Activated CD8-positive, alpha-beta T cell treated with anti-CD3 and anti-CD28 coated beads, Interleukin-2, amount 10 ng/mL, durations not matched to agents 7 days and 5 days (primary cell): ENCODE measurements at regions not wholly inside any gene's neighbourhood (a gene's known extent, or its start where the extent isn't known, plus 50 kb on each side); places are given as distances from the start of the nearest gene placed in this dataset.

Experiments
- ATAC-seq: fragments of 150-1000 bp; cut with Tn5 transposase; one replicate; pipeline ENCODE4 v1.10.0; 2021; ENCODE audit warnings: moderate library complexity
- CTCF ChIA-PET: fragments of 350-600 bp; sonication (Branson Sonifier 250); formaldehyde crosslinking; loops from one replicate; lab custom pipeline; 2021; ENCODE audit warnings: antibody characterized with exemption; lab: Charles Lee
- POLR2A ChIA-PET: fragments of 350-600 bp; sonication (Branson Sonifier 250); formaldehyde crosslinking; loops from one replicate; lab custom pipeline; 2021; ENCODE audit warnings: antibody characterized with exemption; lab: Charles Lee
- DNase-seq: peaks from one replicate; pipeline ENCODE4 v3.0.0-alpha.2; 2020
- H3K27ac Mint-ChIP-seq: one replicate; pipeline ENCODE4 v1.8.0; 2021; ENCODE audit warnings: mild to moderate bottlenecking, mixed read lengths
- H3K27me3 Mint-ChIP-seq: one replicate; pipeline ENCODE4 v1.8.0; 2021; ENCODE audit warnings: low read depth, mixed read lengths
- H3K36me3 Mint-ChIP-seq: one replicate; pipeline ENCODE4 v1.8.0; 2021; ENCODE audit warnings: low read depth, mixed read lengths
- H3K4me1 Mint-ChIP-seq: one replicate; pipeline ENCODE4 v1.8.0; 2021; ENCODE audit warnings: low read depth, mixed read lengths
- H3K4me3 Mint-ChIP-seq: one replicate; pipeline ENCODE4 v1.8.0; 2021; ENCODE audit warnings: mild to moderate bottlenecking, mixed read lengths
- H3K9me3 Mint-ChIP-seq: one replicate; pipeline ENCODE4 v1.8.0; 2022; ENCODE audit warnings: mixed read lengths; ENCODE audit not compliant: insufficient read depth

GRCh38 chrX:5632061-5632614 is 596.5 kb downstream of the NLGN4X start:
- no peaks in the 10 kb centered on the region for H3K36me3 Mint-ChIP-seq
- no peak for ATAC-seq
- no peak overlapping the region for H3K4me3 Mint-ChIP-seq
- H3K27ac Mint-ChIP-seq = no peak overlapping the region
- H3K9me3 Mint-ChIP-seq = peaks cover 8% of the 10 kb centered on the region
- POLR2A ChIA-PET = no interaction called here
- no peak for DNase-seq
- no peaks in the 10 kb centered on the region for H3K27me3 Mint-ChIP-seq
- no peaks in the 10 kb centered on the region for H3K4me1 Mint-ChIP-seq
- CTCF ChIA-PET = no interaction called here

- no peaks in the 10 kb centered on the region for H3K36me3 Mint-ChIP-seq
Measured at GRCh38 chrX:5617666-5618065, 611.0 kb downstream of the NLGN4X start.

GRCh38 chrX:5595570-5595969 is 633.1 kb downstream of the NLGN4X start:
- Mint-ChIP-seq H3K4me1 (no peaks in the 10 kb centered on the region), H3K27me3 (no peaks in the 10 kb centered on the region), H3K9me3 (peaks cover under 1% of the 10 kb centered on the region), H3K36me3 (no peaks in the 10 kb centered on the region), H3K27ac (no peak overlapping the region), H3K4me3 (no peak overlapping the region)
- no peak for DNase-seq
- ATAC-seq = no peak
- ChIA-PET POLR2A (no interaction called here), CTCF (no interaction called here)

More at GRCh38 chrX:5617666-5618065, 611.0 kb downstream of the NLGN4X start:
- DNase-seq (no peak), ATAC-seq (no peak)
- Mint-ChIP-seq H3K9me3 (no peaks in the 10 kb centered on the region), H3K4me3 (no peak overlapping the region), H3K4me1 (no peaks in the 10 kb centered on the region), H3K27me3 (no peaks in the 10 kb centered on the region), H3K27ac (no peak overlapping the region)
- ChIA-PET CTCF (no interaction called here), POLR2A (no interaction called here)

GRCh38 chrX:5586726-5587125 is 641.9 kb downstream of the NLGN4X start:
- Mint-ChIP-seq H3K36me3 (no peaks in the 10 kb centered on the region), H3K27ac (no peak overlapping the region), H3K4me1 (no peaks in the 10 kb centered on the region), H3K4me3 (no peak overlapping the region), H3K27me3 (no peaks in the 10 kb centered on the region), H3K9me3 (no peaks in the 10 kb centered on the region)
- CTCF ChIA-PET = no interaction called here
- ATAC-seq (no peak), DNase-seq (no peak)
- POLR2A ChIA-PET = no interaction called here

GRCh38 chrX:5575407-5575806 is 653.3 kb downstream of the NLGN4X start:
- ATAC-seq (no peak), DNase-seq (no peak)
- ChIA-PET CTCF (no interaction called here), POLR2A (no interaction called here)
- no peaks in the 10 kb centered on the region for H3K4me1 Mint-ChIP-seq
- H3K4me3 Mint-ChIP-seq = no peak overlapping the region
- no peaks in the 10 kb centered on the region for H3K36me3 Mint-ChIP-seq
- no peak overlapping the region for H3K27ac Mint-ChIP-seq
- no peaks in the 10 kb centered on the region for H3K9me3 Mint-ChIP-seq
- no peaks in the 10 kb centered on the region for H3K27me3 Mint-ChIP-seq

- no peak for ATAC-seq
- Mint-ChIP-seq H3K9me3 (no peaks in the 10 kb centered on the region), H3K4me1 (no peaks in the 10 kb centered on the region), H3K27me3 (no peaks in the 10 kb centered on the region), H3K4me3 (no peak overlapping the region), H3K36me3 (no peaks in the 10 kb centered on the region), H3K27ac (no peak overlapping the region)
- CTCF ChIA-PET = no interaction called here
- no peak for DNase-seq
- POLR2A ChIA-PET = no interaction called here
Measured at GRCh38 chrX:5568934-5569333, 659.7 kb downstream of the NLGN4X start.

- no peaks in the 10 kb centered on the region for H3K4me1 Mint-ChIP-seq
- no peaks in the 10 kb centered on the region for H3K36me3 Mint-ChIP-seq
- no peak for ATAC-seq
- no peak overlapping the region for H3K4me3 Mint-ChIP-seq
- CTCF ChIA-PET = no interaction called here
- POLR2A ChIA-PET = no interaction called here
- no peak for DNase-seq
- H3K27me3 Mint-ChIP-seq = no peaks in the 10 kb centered on the region
- H3K9me3 Mint-ChIP-seq = peaks cover 7% of the 10 kb centered on the region
- H3K27ac Mint-ChIP-seq = no peak overlapping the region
Measured at GRCh38 chrX:5559386-5559785, 669.3 kb downstream of the NLGN4X start.

GRCh38 chrX:5549512-5549911 is 679.2 kb downstream of the NLGN4X start:
- ChIA-PET CTCF (no interaction called here), POLR2A (no interaction called here)
- Mint-ChIP-seq H3K9me3 (no peaks in the 10 kb centered on the region), H3K27me3 (no peaks in the 10 kb centered on the region), H3K36me3 (no peaks in the 10 kb centered on the region), H3K27ac (no peak overlapping the region), H3K4me1 (no peaks in the 10 kb centered on the region), H3K4me3 (no peak overlapping the region)
- ATAC-seq (no peak), DNase-seq (no peak)

- H3K4me1 Mint-ChIP-seq = no peaks in the 10 kb centered on the region
- ATAC-seq = no peak
- H3K27ac Mint-ChIP-seq = no peak overlapping the region
- H3K9me3 Mint-ChIP-seq = no peaks in the 10 kb centered on the region
- ChIA-PET CTCF (no interaction called here), POLR2A (no interaction called here)
- no peak overlapping the region for H3K4me3 Mint-ChIP-seq
- no peaks in the 10 kb centered on the region for H3K27me3 Mint-ChIP-seq
- no peak for DNase-seq
- H3K36me3 Mint-ChIP-seq = no peaks in the 10 kb centered on the region
Measured at GRCh38 chrX:5537098-5537497, 691.6 kb downstream of the NLGN4X start.

- ATAC-seq = no peak
- no peak for DNase-seq
- H3K4me1 Mint-ChIP-seq = no peaks in the 10 kb centered on the region
- no peak overlapping the region for H3K27ac Mint-ChIP-seq
- no peaks in the 10 kb centered on the region for H3K9me3 Mint-ChIP-seq
- no peaks in the 10 kb centered on the region for H3K27me3 Mint-ChIP-seq
- CTCF ChIA-PET = no interaction called here
- POLR2A ChIA-PET = no interaction called here
- no peak overlapping the region for H3K4me3 Mint-ChIP-seq
- H3K36me3 Mint-ChIP-seq = no peaks in the 10 kb centered on the region
Measured at GRCh38 chrX:5536261-5536660, 692.4 kb downstream of the NLGN4X start.

GRCh38 chrX:5528057-5528456 is 700.6 kb downstream of the NLGN4X start:
- ChIA-PET CTCF (no interaction called here), POLR2A (no interaction called here)
- no peak for DNase-seq
- Mint-ChIP-seq H3K27ac (no peak overlapping the region), H3K4me3 (no peak overlapping the region), H3K9me3 (peaks cover 10% of the 10 kb centered on the region), H3K27me3 (no peaks in the 10 kb centered on the region), H3K36me3 (no peaks in the 10 kb centered on the region), H3K4me1 (no peaks in the 10 kb centered on the region)
- ATAC-seq = no peak

- CTCF ChIA-PET = no interaction called here
- H3K4me1 Mint-ChIP-seq = no peaks in the 10 kb centered on the region
- H3K9me3 Mint-ChIP-seq = peaks cover 10% of the 10 kb centered on the region
- POLR2A ChIA-PET = no interaction called here
- no peak for DNase-seq
- no peak overlapping the region for H3K4me3 Mint-ChIP-seq
- H3K36me3 Mint-ChIP-seq = no peaks in the 10 kb centered on the region
- no peaks in the 10 kb centered on the region for H3K27me3 Mint-ChIP-seq
- H3K27ac Mint-ChIP-seq = no peak overlapping the region
- no peak for ATAC-seq
Measured at GRCh38 chrX:5526191-5526590, 702.5 kb downstream of the NLGN4X start.
